GM18502 (cell line): ENCODE measurements at regions not wholly inside any gene's neighbourhood (a gene's known extent, or its start where the extent isn't known, plus 50 kb on each side); places are given as distances from the start of the nearest gene placed in this dataset.
"Not testable (repeated sequence)": the region's sequence is repeated elsewhere in the genome, so short reads cannot be mapped to it uniquely, and the experiment has no call there.

Experiments used
- ATAC-seq: cut with Tn5 transposase; IDR thresholded peaks from one replicate; pipeline ENCODE4 v1.9.1; 2021; ENCODE audit warnings: mild to moderate bottlenecking; ENCODE audit not compliant: unreplicated experiment, poor library complexity

GRCh38 chr9:39559384-39559783 is 203.9 kb downstream of the SPATA31A1 start:
- peak; percentile 49 for ATAC-seq

GRCh38 chr9:39566782-39567181 is 211.3 kb downstream of the SPATA31A1 start:
- ATAC-seq, result not testable (repeated sequence)

- ATAC-seq, result not testable (repeated sequence)
Measured at GRCh38 chr9:39567396-39567795, 211.9 kb downstream of the SPATA31A1 start.

- not testable (repeated sequence) for ATAC-seq
Measured at GRCh38 chr9:39568900-39569299, 213.4 kb downstream of the SPATA31A1 start.

- not testable (repeated sequence) for ATAC-seq
Measured at GRCh38 chr9:39573024-39574022, 217.9 kb downstream of the SPATA31A1 start.

GRCh38 chr9:39579000-39579399 is 223.5 kb downstream of the SPATA31A1 start:
- not testable (repeated sequence) for ATAC-seq

GRCh38 chr9:39581296-39581695 is 225.8 kb downstream of the SPATA31A1 start:
- not testable (repeated sequence) for ATAC-seq

- not testable (repeated sequence) for ATAC-seq
Measured at GRCh38 chr9:39582677-39583412, 227.4 kb downstream of the SPATA31A1 start.

GRCh38 chr9:39583413-39583747 is 227.9 kb downstream of the SPATA31A1 start:
- not testable (repeated sequence) for ATAC-seq

- not testable (repeated sequence) for ATAC-seq
Measured at GRCh38 chr9:39585233-39585632, 229.8 kb downstream of the SPATA31A1 start.

- ATAC-seq, result no peak
Measured at GRCh38 chr9:39587844-39588499, 232.5 kb downstream of the SPATA31A1 start.

- ATAC-seq, result no peak
Measured at GRCh38 chr9:39588500-39589137, 233.2 kb downstream of the SPATA31A1 start.

- not testable (repeated sequence) for ATAC-seq
Measured at GRCh38 chr9:39604089-39604488, 248.6 kb downstream of the SPATA31A1 start.

GRCh38 chr9:39611449-39612231 is 256.2 kb downstream of the SPATA31A1 start:
- peak; percentile 97 for ATAC-seq

- ATAC-seq, result not testable (repeated sequence)
Measured at GRCh38 chr9:39616480-39616879, 261.0 kb downstream of the SPATA31A1 start.

- not testable (repeated sequence) for ATAC-seq
Measured at GRCh38 chr9:39624048-39624447, 268.6 kb downstream of the SPATA31A1 start.

GRCh38 chr9:39632071-39632470 is 276.6 kb downstream of the SPATA31A1 start:
- not testable (repeated sequence) for ATAC-seq

GRCh38 chr9:39649029-39649428 is 293.6 kb downstream of the SPATA31A1 start:
- not testable (repeated sequence) for ATAC-seq

GRCh38 chr9:39656960-39657603 is 301.6 kb downstream of the SPATA31A1 start:
- ATAC-seq, result peak; percentile 85
